IPS DF 19.7 (cell line): ENCODE measurements at regions not wholly inside any gene's neighbourhood (a gene's known extent, or its start where the extent isn't known, plus 50 kb on each side); places are given as distances from the start of the nearest gene placed in this dataset.
"Not testable (repeated sequence)": the region's sequence is repeated elsewhere in the genome, so short reads cannot be mapped to it uniquely, and the experiment has no call there.

ENCODE experiments used
- DNase-seq: peaks from one replicate; pipeline ENCODE4 v3.0.0-alpha.2; 2013; ENCODE audit warnings: low read depth, low spot score

DNA sequence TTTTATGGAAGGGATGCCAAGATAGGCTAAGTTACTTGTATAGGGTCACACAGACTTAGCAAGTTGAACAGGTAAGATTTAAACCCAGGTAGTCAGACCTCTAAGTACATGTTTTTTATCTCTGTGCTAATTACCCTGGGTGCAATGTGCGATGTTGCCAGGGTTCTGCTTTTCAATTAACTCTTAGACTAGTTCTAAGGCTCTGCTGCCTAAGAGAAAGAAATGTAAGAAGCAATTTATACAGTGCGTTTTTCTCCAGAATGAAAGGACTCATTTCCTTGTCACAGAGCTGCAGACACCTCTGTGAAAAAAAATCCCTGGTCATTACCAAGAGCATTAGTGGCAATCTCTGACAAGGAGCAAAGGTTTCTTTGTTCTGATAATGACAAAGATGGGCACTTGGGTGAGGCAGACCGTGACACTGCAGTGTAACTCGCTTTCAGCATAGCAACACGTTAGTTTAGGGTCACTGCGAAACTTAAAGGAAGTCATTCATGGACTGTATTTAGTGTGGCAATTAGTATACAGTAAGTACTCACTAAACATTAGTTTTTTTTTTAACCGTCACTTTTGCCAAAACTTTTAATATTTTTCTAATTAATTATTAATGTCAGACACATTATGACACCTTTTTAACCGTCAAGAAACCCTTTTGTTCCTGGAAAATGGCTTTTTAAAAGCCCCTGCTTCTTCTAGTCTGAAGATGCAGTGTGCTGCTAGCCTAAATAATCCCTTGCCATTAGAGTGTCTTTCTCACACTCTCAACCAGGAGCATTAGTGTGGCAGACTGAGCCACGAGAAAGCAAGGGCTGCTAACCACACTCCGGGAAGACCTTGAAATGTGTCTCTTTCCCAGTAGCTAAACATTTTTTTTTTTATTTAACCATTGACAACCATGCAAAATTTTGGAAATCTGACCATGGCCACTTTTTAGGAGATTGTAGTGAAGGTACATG lies 520.0 kb upstream of the C9orf72 start:
- DNase-seq, result no peak

DNA sequence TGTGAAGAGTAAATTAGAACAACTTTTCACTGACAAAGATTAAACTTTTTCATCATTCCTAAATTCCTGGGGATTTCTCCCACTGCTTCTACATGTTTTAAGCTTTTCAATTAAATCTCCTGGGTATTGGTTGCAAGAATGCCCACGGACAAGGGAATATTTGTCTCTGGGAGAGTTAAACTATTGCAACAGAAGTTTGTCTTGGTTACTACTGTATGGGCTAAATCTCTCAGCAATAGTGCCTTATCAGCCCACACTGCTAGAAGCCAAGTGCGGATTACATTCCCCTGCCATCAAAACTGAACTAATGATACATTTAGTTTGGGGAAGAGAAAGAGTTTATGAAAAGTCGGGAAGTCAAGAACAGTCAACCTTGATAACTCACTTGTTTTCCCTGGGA lies 528.2 kb upstream of the C9orf72 start:
- DNase-seq, result no peak

DNA sequence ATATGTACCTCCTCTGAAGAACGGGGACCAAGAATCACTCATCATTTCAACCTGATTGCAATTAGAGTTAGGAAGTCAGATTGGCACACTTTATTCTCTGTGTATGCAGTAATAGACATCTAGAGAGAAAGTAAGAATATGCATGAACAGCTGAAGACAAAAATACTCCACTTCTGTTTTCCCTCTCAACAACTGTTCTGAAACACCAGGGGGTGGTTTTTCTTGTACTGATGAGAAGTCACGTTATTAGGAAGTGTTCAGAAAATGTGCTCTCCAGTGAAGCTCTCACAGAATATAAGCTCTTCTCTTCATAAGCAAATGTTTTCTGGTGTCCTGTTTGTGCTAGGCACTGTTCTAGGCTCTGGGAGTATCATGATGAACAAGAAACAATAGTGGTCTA lies 531.7 kb upstream of the C9orf72 start:
- no peak for DNase-seq

DNA sequence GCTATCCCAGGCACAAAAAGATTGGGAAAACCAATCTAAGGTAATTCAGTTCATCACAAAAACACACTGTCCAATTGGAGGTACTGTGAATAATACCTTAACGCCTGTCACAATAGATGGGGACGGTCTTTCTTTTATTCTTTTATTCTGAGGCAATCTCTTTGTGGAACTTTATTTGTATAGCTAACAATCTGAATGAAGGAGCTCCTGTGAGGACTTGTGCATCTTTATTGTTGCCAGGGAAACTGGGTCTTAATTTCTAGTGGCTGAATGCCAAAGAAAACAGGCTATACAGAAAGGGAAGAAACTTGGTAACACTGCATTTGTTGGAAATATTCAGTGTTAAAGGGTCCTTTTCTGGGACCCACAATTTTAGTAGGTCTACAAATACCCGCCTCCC lies 546.9 kb upstream of the C9orf72 start:
- no peak for DNase-seq

DNA sequence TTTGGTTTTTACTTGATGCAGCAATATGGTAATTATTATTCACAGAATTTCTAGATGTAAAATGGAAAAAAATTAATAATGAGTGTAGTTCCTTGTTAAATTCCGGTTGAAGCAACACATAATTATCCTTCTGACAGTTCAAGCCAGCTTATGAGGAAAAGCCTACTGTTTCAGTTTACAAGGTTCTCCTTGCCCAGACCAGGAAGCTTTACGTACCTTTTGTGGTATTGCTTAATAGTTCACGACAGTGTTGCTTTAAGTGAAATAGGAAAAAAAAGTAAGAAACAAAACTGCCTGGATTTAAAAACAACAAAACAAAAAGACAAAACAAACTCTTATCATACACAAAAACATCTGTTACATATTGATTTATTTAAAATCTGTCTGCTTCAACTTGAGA lies 547.3 kb upstream of the C9orf72 start:
- DNase-seq, result no peak

DNA sequence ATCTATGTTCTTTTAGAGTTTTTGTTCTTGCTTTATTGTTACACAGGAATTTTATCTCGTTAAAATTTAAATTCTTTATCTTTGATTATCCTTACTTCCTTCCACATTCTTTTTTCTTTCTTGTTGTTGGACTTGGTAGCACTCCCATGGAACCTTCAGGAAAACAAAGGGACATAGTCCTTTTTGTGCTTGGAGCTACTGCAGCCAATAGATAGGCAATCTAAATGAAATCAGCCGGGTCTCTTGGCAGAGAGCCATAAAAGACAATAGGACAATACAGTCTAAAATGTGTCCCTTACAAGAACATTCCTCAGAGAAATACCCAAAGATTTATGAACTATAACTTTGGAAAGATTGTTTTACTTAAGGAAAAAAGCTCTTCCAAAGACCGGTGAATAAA lies 548.1 kb upstream of the C9orf72 start:
- DNase-seq, result no peak

DNA sequence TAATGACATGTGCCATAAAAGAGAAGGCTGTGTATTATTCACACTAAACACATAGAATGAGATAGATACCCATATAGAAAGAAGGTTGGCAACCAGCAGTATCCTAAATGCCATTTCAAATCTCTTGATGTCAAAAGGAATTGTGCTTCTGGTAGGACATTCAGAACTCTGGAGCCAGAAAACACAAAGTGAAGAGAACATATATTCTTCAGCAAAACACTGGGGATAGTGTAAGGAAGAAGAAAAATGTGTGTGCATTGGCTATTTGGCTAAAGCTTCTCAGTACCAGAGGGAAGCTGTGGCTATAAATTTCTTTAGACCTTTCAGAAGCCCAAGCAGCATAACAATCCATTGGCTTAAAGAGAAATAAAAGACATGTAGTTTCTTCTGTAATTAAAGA lies 551.6 kb upstream of the C9orf72 start:
- no peak for DNase-seq

DNA sequence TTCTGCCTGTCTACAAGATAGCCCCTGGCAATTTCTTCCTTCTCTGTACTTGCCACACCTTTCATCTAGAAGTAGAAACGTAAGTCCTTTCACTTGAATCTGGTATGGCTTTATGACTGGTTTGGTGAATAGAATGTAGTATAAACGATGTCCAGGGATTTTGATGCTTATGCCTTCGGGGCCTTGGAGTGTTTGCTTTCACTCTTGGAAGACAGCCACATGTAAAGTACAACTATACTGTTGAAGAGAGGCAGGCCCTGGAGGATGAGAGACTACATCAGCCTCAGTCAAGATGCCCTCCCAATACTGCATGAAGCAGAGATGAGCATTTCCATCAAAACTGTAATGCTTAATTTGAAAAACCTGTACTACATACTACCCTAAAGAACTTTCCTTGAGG lies 553.8 kb upstream of the C9orf72 start:
- no peak for DNase-seq

DNA sequence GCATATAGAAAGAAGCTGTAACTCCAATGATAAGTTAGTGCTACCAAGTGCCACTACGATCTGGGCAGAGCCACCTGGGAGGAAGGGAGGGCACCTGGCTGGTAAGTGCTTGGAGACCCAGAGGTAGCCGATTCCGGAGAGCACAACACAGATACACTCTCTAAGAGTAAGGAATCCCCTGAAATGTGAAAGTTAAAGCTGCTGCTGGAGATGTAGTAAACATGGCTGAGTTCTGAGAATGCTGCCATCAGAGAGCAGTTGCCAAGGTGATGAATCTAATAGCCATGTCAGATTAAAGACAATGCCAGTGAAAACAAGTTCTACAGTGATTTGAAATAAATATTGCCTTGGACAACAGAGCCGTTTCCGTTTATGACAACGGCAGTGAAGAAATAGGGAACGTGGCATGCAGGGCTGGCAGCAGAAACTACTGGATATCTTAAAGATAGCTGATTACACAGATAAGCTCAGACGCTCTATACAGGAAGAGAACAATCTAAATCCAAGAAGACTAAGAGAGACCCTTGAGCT lies 561.2 kb upstream of the C9orf72 start:
- DNase-seq, result no peak

DNA sequence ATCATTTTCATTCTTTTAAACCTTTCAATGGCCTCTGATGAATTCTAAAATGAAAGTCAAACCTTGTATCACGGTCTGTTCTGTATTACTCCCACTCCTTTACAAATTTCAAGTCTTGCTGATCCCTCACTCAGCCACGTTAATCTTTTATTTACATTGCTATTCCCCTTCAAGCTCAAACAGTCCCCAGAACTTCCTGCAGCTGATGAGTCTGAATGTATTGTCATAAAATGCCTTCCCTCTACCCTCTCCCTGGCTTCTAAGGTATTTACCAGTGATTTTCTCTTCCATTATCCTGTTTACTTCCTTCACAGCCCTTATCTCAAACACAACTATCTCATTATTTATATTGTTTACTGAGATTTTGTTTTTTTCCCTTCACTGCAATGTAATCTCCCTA lies 562.3 kb upstream of the C9orf72 start:
- no peak for DNase-seq

DNA sequence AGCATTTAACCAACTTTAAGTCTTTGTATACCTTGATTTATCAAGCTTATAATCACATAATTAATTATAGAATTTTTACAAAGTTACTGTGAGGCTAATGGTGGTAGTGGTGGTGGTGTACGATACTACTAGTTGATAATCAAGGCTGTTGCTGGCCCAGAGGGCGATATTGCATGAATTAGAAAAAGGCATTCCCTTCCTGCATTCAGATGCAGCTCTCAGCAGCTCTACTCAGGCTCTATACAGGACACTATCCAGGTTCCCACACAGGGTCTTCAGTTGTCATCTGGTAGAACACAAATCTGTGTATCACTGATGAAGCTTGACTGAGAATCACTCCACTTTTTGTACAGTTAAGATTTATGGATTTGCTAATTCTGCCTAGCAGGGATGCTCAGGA lies 562.8 kb upstream of the C9orf72 start:
- no peak for DNase-seq

DNA sequence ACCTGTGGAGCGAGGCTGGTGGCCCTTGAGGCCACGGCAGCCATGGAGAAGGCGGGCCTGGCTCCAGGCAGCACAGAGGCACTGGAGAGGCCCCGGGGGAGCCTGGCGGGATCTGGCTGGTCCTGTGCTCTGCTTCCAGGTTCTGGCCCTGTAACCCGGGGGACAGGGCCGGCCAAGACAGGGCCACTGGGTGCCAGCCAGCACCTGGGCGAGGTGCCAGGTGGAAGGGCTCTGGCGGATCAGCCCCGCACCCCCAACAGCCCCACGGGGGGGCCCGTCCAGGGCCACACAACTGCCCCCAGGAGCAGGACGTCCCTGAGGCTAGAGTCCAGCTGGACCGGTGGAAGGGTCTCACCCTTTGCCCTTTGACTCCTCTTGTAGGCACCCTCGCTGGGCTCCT lies 574.1 kb upstream of the C9orf72 start:
- not testable (repeated sequence) for DNase-seq

DNA sequence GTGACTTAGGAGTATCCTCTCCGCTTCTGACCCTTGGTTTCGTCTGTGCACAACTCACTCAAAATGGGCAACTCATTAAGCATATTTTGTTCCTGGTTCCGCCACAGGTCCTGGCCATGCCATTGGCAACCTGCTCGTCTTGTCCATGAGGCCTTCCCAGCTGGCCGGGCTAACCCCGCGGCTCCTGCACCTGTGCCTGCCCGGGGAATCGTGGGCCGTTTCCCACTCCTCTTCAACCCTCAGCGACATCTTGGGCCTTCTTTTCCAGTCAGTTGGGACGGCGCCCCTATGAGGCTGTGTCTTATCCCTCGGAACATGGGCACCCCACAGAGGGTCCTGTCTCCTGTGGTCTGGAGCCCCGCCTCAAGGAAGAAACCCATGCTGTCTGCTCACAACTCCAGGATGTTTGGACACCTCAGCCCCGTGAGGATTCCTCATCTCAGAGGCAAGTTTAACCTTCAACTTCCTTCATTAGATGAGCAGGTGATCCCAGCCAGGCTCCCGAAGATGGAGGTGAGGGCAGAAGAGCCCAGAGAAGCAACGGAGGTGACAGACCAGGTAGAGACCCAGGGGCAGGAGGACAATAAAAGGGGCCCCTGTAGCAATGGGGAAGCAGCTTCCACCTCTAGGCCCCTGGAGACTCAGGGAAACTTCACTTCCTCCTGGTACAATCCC lies 574.8 kb upstream of the C9orf72 start:
- not testable (repeated sequence) for DNase-seq

DNA sequence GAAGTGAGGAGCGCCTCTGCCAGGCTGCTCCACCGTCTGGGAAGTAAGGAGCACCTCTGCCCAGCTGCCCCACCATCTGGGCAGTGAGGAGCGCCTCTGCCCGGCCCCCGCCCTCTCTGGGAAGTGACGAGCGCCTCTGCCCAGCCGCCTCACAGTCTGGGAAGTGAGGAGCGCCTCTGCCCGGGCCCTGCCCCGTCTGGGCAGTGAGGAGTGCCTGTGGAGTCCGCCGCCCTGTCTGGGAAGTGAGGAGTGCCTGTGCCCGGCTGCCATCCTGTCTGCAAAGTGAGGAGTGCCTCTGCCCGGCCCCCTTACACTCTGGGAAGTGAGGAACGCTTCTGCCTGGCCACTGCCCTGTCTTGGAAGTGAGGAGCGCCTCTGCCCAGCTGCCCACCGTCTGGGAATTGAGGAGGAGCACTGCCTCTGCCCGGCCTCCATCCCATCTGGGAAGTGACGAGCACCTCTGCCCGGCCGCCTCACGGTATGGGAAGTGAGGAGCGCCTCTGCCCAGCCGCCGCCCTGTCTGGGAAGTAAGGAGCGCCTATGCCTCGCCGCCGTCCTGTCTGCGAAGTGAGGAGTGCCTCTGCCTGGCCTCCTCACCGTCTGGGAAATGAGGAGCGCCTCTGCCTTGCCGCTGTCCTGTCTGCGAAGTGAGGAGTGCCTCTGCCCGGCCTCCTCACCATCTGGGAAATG lies 576.2 kb upstream of the C9orf72 start:
- DNase-seq, result not testable (repeated sequence)

DNA sequence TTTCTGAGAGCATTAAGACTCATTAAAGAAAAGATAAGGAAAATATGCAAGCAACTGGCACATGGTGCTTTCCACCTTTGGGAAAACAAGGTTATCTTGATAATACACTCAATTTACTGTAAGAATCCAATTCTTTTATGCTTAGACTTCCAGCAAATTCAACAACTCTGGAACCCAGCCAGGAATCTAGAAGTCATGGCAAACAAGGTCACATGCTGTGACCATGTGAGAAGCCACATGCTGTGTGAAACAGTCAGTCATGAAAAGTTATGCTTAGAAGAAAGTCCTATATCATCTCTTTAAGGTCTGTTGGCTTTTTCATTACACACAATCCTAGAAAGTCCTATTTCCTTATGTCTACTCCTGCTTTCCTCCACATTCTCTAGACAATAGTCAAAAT lies 581.8 kb upstream of the C9orf72 start:
- DNase-seq, result no peak

DNA sequence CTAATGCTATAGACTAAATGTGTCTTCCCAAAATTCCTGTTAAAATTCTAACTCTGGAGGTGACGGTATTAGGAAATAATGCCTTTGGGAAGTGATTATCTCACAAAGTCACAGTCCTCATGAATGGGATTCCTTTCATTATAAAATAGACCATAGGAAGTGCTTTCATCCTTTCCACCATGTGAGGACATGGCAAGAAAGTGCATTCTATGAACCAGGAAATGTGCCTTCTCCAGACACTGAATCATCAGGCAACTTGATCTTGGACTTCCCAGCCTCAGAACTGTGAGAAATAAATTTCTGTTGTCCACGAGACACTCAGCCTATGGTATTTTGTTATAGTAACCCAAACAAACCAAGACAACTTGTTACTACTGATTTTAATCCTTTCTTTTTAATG lies 582.4 kb upstream of the C9orf72 start:
- no peak for DNase-seq

DNA sequence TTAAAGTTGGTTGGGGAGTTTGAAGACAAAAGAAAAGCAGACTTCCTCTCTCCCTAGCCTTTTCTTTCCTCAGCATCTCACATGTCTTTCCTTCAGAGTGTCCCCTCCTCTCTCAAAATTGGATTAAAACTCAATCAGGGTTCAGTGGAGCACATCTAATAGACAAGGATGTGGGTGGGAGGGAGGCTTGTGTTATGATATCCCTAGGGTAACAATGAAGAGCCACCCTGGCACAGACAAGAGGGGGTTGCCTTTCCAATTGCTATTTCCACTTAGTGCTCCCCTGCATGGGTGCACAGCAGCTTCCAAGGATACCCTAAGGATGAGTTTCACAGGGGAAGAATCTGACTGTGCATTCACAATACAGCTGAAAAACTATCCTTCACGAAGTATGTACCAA lies 585.2 kb upstream of the C9orf72 start:
- no peak for DNase-seq

DNA sequence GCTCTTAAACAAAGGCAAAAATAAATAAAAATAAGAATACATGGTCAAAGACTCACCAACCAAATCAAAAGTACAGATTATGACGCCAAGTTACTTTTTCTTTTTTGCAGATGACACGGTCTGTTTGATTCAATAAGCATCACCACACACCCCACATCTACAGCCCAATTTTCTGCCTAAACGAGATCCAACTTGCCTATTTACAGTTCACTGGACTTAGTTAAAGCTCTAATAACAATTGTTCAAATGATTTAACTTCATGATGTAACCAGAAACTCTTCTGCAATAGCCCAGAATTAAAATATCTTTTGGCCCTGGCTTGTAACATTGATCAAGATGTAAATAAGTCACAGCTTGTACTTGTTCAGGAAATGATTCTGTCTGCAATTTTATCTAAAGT lies 590.3 kb upstream of the C9orf72 start:
- no peak for DNase-seq

DNA sequence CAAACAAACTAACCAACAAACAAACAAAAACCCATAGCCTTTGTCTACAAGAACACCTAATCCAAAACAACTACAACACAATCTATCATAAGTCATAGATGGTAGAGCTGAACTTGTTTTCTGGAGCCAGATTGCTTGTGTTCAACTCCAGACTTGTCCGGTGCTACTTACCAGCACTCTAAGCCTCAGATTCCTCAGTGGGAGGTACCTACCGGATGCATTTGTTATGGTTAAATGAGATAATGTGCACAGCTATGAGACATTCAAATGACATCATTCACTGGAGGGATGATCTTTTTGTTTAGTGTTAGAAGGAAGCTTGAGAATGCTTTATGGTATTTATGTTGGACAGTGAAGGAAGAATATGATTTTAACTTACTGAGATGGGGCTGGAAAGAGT lies 592.9 kb upstream of the C9orf72 start:
- no peak for DNase-seq

DNA sequence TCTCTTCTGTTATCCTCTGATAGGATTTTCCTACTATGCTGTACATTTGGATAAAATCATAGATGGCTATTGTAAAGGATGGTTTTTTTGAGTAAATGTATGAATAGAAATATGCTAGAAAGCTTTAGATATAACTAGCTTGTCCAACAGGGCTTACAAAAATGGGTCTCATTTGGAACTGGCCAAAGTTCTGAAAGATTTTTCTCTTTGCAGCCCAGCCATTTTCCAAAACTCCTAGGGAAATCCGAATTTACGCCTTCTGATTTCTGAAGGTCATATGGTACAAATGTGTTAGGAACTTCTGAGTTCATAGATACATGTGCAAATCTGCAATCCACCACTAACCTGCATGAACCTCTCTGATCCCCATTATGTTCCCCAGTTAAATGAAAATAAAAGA lies 603.9 kb upstream of the C9orf72 start:
- DNase-seq, result no peak

DNA sequence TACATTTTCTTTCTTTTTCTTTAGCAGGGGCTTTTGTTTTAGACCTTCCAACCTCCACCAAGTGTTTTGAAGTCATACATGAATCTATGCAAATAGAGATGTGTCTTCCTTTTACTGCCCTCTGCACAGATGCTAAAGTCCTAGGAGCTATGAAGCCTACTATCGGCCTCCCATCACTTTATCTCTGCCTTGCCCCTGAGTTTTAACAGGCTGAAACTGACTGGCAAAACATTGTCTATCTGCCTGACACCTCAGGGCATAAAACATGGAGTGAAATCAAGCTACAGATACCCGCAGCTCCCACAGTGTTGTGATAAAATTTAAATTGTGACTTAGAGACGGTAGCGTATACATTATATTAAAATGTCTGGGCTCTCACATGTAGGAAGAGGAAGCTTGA lies 604.6 kb upstream of the C9orf72 start:
- no peak for DNase-seq

DNA sequence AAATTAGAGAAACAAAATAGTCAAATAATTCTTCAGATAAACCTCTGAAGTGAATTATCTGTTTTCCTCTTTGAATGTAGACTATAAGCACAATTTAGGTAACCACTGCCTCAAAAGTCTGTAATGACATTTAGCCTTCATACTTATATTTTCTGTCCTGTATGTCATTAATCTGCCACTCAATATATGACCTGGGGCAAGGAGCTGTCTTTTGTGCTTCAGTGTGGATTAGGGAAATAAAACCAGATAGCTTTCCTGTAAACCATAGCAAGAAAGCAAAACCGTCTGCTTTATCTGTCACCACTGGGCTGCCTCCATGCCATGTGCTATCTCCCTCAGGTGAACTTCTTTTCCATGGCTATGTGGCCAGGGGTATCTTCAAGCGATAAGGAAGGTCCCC lies 606.6 kb upstream of the C9orf72 start:
- DNase-seq, result no peak
